GM13977 (cell line): ENCODE measurements at regions not wholly inside any gene's neighbourhood (a gene's known extent, or its start where the extent isn't known, plus 50 kb on each side); places are given as distances from the start of the nearest gene placed in this dataset.

Source experiments
- DNase-seq: peaks from one replicate; pipeline ENCODE4 v3.0.0; 2012; ENCODE audit warnings: low spot score
- in situ Hi-C: fragments of 300-500 bp; cut with MboI; formaldehyde crosslinking; loops from one replicate; pipeline ENCODE4 v1.12.0; 2022; ENCODE audit warnings: low sequenced_read_pairs, low pct_unique_long_range_greater_than_20kb, mixed read lengths, inconsistent platforms; ENCODE audit not compliant: unreplicated experiment
- TF ChIP-seq, protein P1 (sequence below): IDR thresholded peaks from 2 replicates; pipeline ENCODE4 v1.5.1; 2012; ENCODE audit warnings: mild to moderate bottlenecking, control low read depth; ENCODE audit not compliant: insufficient read depth; ENCODE audit errors: extremely low read depth, missing control alignments

DNA sequence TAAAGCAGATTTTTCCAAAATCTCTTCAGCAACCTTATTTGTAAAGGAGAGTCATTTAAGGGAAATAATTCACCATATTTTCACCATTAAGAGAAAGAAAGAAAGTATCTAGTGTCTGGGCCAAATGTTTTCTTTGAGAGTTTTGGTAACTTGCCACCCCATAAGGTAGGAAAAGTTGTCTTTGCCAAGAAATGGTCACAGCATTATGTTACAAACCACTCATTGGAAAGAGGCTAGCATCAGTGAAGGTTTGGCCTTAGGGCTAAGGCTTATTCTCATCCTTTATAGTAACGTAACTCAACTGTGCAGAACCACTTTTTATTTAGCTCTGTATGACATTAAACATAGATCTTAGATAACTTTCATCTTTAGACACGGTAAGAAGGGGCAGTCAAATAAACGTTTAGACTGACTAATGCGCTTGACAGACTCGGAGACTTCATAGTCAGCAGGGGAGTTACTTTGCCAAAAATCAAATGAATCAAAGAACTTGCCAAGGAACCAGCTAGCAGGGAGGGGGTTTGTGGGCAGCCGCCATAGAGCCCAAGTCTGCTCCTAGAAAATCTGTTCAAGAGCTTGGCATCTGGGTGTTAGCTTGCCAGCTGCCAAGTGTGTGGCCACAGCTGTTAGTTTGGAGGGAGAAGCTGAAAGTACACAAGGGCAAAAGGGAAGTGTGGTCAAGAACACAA, 182.8 kb upstream of the GRID2 start:
- DNase-seq: no peak
- in situ Hi-C loops: no loop called here
- TF ChIP-seq, protein P1, sequence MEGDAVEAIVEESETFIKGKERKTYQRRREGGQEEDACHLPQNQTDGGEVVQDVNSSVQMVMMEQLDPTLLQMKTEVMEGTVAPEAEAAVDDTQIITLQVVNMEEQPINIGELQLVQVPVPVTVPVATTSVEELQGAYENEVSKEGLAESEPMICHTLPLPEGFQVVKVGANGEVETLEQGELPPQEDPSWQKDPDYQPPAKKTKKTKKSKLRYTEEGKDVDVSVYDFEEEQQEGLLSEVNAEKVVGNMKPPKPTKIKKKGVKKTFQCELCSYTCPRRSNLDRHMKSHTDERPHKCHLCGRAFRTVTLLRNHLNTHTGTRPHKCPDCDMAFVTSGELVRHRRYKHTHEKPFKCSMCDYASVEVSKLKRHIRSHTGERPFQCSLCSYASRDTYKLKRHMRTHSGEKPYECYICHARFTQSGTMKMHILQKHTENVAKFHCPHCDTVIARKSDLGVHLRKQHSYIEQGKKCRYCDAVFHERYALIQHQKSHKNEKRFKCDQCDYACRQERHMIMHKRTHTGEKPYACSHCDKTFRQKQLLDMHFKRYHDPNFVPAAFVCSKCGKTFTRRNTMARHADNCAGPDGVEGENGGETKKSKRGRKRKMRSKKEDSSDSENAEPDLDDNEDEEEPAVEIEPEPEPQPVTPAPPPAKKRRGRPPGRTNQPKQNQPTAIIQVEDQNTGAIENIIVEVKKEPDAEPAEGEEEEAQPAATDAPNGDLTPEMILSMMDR: no peak

- DNase-seq: no peak
- in situ Hi-C loops: no loop called here
- TF ChIP-seq, protein P1: no peak
Measured at GRCh38 chr4:92122911-92123310, 180.9 kb upstream of the GRID2 start.

DNA sequence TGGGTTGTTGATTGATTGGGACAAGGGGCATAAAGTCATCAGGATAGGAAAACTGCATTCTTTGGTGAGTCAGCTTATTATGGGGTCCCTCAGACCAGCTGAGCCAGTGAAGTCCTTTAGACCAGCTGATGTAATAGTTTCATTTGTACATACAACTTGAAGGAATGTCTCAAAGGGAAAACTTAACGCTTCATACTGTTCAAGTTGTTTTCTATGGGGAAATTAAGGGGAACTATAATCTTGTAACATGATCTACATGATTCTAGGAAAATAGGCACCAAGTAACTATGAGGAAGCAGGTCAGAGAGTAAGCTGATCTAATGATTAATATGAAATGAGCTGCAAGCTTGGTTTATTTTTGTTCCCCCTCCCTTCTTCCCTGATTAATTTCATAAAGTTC, 175.1 kb upstream of the GRID2 start:
- in situ Hi-C loops: no loop called here
- TF ChIP-seq, protein P1: no peak
- no peak for DNase-seq

- no peak for DNase-seq
- TF ChIP-seq, protein P1: no peak
- in situ Hi-C loops: no loop called here
Measured at GRCh38 chr4:92129408-92129994, 174.3 kb upstream of the GRID2 start.

DNA sequence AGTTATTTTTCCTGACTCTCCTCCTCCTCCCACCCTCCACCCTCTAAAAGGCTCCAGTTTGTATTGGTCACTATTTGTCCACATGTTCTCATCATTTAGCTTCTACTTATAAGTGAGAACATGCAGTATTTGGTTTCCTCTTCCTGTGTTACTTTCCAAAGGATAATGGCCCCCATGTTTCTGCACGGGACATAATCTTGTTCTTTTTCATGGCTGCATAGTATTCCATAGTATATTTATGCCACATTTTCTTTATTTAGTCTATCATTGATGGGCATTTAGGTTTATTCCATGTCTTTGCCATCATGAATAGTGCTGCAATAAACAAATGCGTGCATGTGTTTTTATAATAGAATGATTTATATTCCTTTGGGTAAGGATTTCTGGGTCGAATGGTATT, 167.3 kb upstream of the GRID2 start:
- TF ChIP-seq, protein P1: no peak
- in situ Hi-C loops: no loop called here
- no peak for DNase-seq

DNA sequence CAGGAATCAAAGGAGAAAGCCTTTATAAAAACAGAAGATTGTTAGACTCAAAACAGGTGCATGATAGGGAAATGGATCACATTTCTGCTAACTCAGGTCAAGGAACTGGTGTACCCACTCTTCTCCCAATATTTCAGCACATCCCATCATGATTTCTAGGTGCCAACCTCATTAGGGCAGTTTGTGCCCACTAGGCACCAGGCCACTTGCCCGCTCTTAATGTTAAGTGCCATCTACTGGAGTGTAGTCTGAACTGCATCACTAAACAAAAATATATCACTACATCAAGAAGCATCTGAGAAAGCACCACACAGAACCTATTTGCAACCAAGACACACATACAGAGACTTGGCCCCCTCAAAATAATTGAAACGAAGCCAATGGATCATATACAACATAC, 140.4 kb upstream of the GRID2 start:
- DNase-seq: no peak
- TF ChIP-seq, protein P1: peak; percentile 39
- in situ Hi-C loops: no loop called here
